CD8-positive, alpha-beta memory T cell (primary cell): ENCODE measurements at regions not wholly inside any gene's neighbourhood (a gene's known extent, or its start where the extent isn't known, plus 50 kb on each side); places are given as distances from the start of the nearest gene placed in this dataset.
"Not testable (repeated sequence)": the region's sequence is repeated elsewhere in the genome, so short reads cannot be mapped to it uniquely, and the experiment has no call there.

Source experiments
- CTCF ChIA-PET: fragments of 350-600 bp; sonication (Branson Sonifier 250); formaldehyde crosslinking; loops from one replicate; lab custom pipeline; 2021; ENCODE audit warnings: antibody characterized with exemption; lab: Charles Lee
- POLR2A ChIA-PET: fragments of 350-600 bp; sonication (Branson Sonifier 250); formaldehyde crosslinking; loops from one replicate; lab custom pipeline; 2021; ENCODE audit warnings: antibody characterized with exemption; lab: Charles Lee
- DNase-seq, 5 donors: peaks; one replicate each; pipeline versions ENCODE4 v3.0.0 to v3.0.0-alpha.2; 2020 to 2022; ENCODE audit warnings: mixed read lengths in 1 of 5
- H3K27ac ChIP-seq: one replicate; pipeline ENCODE4 v1.7.0; 2013; ENCODE audit warnings: low read depth, mild to moderate bottlenecking, low read length, moderate library complexity
- H3K27me3 ChIP-seq: 2 replicates; pipeline ENCODE4 v1.7.0; 2013; ENCODE audit warnings: low read length, mild to moderate bottlenecking; ENCODE audit not compliant: insufficient read depth, poor library complexity, severe bottlenecking
- H3K36me3 ChIP-seq: 2 replicates; pipeline ENCODE4 v1.7.0; 2013; ENCODE audit warnings: mild to moderate bottlenecking, low read length, moderate library complexity; ENCODE audit not compliant: insufficient read depth
- H3K4me1 ChIP-seq: 2 replicates; pipeline ENCODE4 v1.7.0; 2013; ENCODE audit warnings: mild to moderate bottlenecking, low read length, moderate library complexity; ENCODE audit not compliant: insufficient read depth
- H3K4me3 ChIP-seq: 2 replicates; pipeline ENCODE4 v1.7.0; 2013; ENCODE audit warnings: mild to moderate bottlenecking, low read length
- H3K9me3 ChIP-seq: 2 replicates; pipeline ENCODE4 v1.7.0; 2013; ENCODE audit warnings: mild to moderate bottlenecking, low read length
- H3K27ac Mint-ChIP-seq, 8 donors: one replicate each; pipeline ENCODE4 v1.8.0; 2020 to 2021; ENCODE audit warnings: mixed read lengths in 8 of 8, mild to moderate bottlenecking in 6 of 8, inconsistent platforms in 3 of 8, moderate library complexity in 3 of 8
- H3K27me3 Mint-ChIP-seq, 2 donors: one replicate each; pipeline ENCODE4 v1.8.0; 2020 to 2021; ENCODE audit warnings: mixed read lengths in 2 of 2, mild to moderate bottlenecking in 1 of 2, moderate library complexity in 1 of 2
- H3K36me3 Mint-ChIP-seq, 3 donors: one replicate each; pipeline ENCODE4 v1.8.0; 2020 to 2021; ENCODE audit warnings: mixed read lengths in 3 of 3, inconsistent platforms in 1 of 3, mild to moderate bottlenecking in 1 of 3
- H3K4me1 Mint-ChIP-seq, 3 donors: one replicate each; pipeline ENCODE4 v1.8.0; 2020 to 2021; ENCODE audit warnings: mixed read lengths in 3 of 3, inconsistent platforms in 1 of 3, mild to moderate bottlenecking in 1 of 3
- H3K4me3 Mint-ChIP-seq, 7 donors: one replicate each; pipeline ENCODE4 v1.8.0; 2020 to 2021; ENCODE audit warnings: mixed read lengths in 7 of 7, mild to moderate bottlenecking in 6 of 7, moderate library complexity in 4 of 7, inconsistent platforms in 2 of 7
- H3K9me3 Mint-ChIP-seq, 5 donors: one replicate each; pipeline ENCODE4 v1.8.0; 2020 to 2022; ENCODE audit warnings: mixed read lengths in 5 of 5, mild to moderate bottlenecking in 3 of 5, moderate library complexity in 2 of 5, inconsistent platforms in 1 of 5

GRCh38 chr12:131395209-131395684 is 315.6 kb upstream of the SFSWAP start:
- H3K36me3 ChIP-seq, H3K27ac ChIP-seq, H3K27ac Mint-ChIP-seq, CTCF ChIA-PET, H3K36me3 Mint-ChIP-seq, POLR2A ChIA-PET, H3K4me3 Mint-ChIP-seq, H3K27me3 ChIP-seq, H3K9me3 ChIP-seq, H3K4me1 Mint-ChIP-seq, H3K4me1 ChIP-seq, H3K27me3 Mint-ChIP-seq, DNase-seq, H3K4me3 ChIP-seq: not testable (repeated sequence)
- H3K9me3 Mint-ChIP-seq: peaks cover 8 to 23% (median 19%) of the 10 kb centered on the region in 5 donors

- Mint-ChIP-seq H3K4me1 (no peaks in the 10 kb centered on the region), H3K27ac (no peak overlapping the region), H3K4me3 (no peak overlapping the region), H3K36me3 (peaks cover 0 to 4% (median 0%) of the 10 kb centered on the region in 3 donors), H3K27me3 (peaks cover 0 to 1% of the 10 kb centered on the region in 2 donors), H3K9me3 (peaks cover 8 to 23% (median 19%) of the 10 kb centered on the region in 5 donors)
- ChIA-PET POLR2A (no interaction called here), CTCF (no interaction called here)
- no peak overlapping the region for H3K27ac ChIP-seq
- H3K27me3 ChIP-seq: no peaks in the 10 kb centered on the region
- H3K9me3 ChIP-seq: no peaks in the 10 kb centered on the region
- H3K36me3 ChIP-seq: no peaks in the 10 kb centered on the region
- no peak for DNase-seq
- H3K4me3 ChIP-seq: no peak overlapping the region
- no peaks in the 10 kb centered on the region for H3K4me1 ChIP-seq
Observed at GRCh38 chr12:131395971-131396573, 314.8 kb upstream of the SFSWAP start.

GRCh38 chr12:131397493-131398181 is 313.3 kb upstream of the SFSWAP start:
- H3K36me3 Mint-ChIP-seq: peaks cover 0 to 4% (median 0%) of the 10 kb centered on the region in 3 donors
- Histone ChIP-seq H3K27me3 (no peaks in the 10 kb centered on the region), H3K4me3 (no peak overlapping the region), H3K9me3 (no peaks in the 10 kb centered on the region), H3K4me1 (no peaks in the 10 kb centered on the region), H3K27ac (no peak overlapping the region), H3K36me3 (no peaks in the 10 kb centered on the region)
- peaks cover 0 to 1% of the 10 kb centered on the region in 2 donors for H3K27me3 Mint-ChIP-seq
- no peaks in the 10 kb centered on the region for H3K4me1 Mint-ChIP-seq
- ChIA-PET CTCF (no interaction called here), POLR2A (no interaction called here)
- DNase-seq: no peak
- no peak overlapping the region for H3K27ac Mint-ChIP-seq
- H3K4me3 Mint-ChIP-seq: no peak overlapping the region
- peaks cover 8 to 23% (median 18%) of the 10 kb centered on the region in 5 donors for H3K9me3 Mint-ChIP-seq

- H3K4me1 ChIP-seq: no peaks in the 10 kb centered on the region
- Mint-ChIP-seq H3K36me3 (peaks cover 0 to 4% (median 0%) of the 10 kb centered on the region in 3 donors), H3K4me3 (no peak overlapping the region), H3K4me1 (no peaks in the 10 kb centered on the region), H3K27ac (no peak overlapping the region), H3K9me3 (peaks cover 8 to 23% (median 18%) of the 10 kb centered on the region in 5 donors), H3K27me3 (peaks cover 0 to 1% of the 10 kb centered on the region in 2 donors)
- no peaks in the 10 kb centered on the region for H3K27me3 ChIP-seq
- no peak overlapping the region for H3K27ac ChIP-seq
- no peak overlapping the region for H3K4me3 ChIP-seq
- no peaks in the 10 kb centered on the region for H3K9me3 ChIP-seq
- POLR2A ChIA-PET: no interaction called here
- CTCF ChIA-PET: no interaction called here
- no peaks in the 10 kb centered on the region for H3K36me3 ChIP-seq
- DNase-seq: no peak
Observed at GRCh38 chr12:131399000-131399399, 311.9 kb upstream of the SFSWAP start.

GRCh38 chr12:131400668-131401294 is 310.1 kb upstream of the SFSWAP start:
- H3K27me3 Mint-ChIP-seq, H3K36me3 ChIP-seq, POLR2A ChIA-PET, H3K4me1 Mint-ChIP-seq, H3K9me3 ChIP-seq, H3K4me1 ChIP-seq, CTCF ChIA-PET, H3K27ac Mint-ChIP-seq, DNase-seq, H3K27me3 ChIP-seq, H3K27ac ChIP-seq, H3K4me3 ChIP-seq, H3K4me3 Mint-ChIP-seq, H3K36me3 Mint-ChIP-seq: not testable (repeated sequence)
- H3K9me3 Mint-ChIP-seq: peaks cover 8 to 23% (median 15%) of the 10 kb centered on the region in 5 donors

GRCh38 chr12:131401907-131402633 is 308.8 kb upstream of the SFSWAP start:
- H3K27ac ChIP-seq, H3K4me3 Mint-ChIP-seq, H3K36me3 Mint-ChIP-seq, POLR2A ChIA-PET, H3K4me3 ChIP-seq, H3K4me1 Mint-ChIP-seq, CTCF ChIA-PET, H3K9me3 ChIP-seq, H3K36me3 ChIP-seq, H3K27me3 Mint-ChIP-seq, DNase-seq, H3K27me3 ChIP-seq, H3K4me1 ChIP-seq, H3K27ac Mint-ChIP-seq: not testable (repeated sequence)
- peaks cover 8 to 20% (median 13%) of the 10 kb centered on the region in 5 donors for H3K9me3 Mint-ChIP-seq

GRCh38 chr12:131402781-131403396 is 308.0 kb upstream of the SFSWAP start:
- DNase-seq: no peak
- no peak overlapping the region for H3K27ac Mint-ChIP-seq
- no peaks in the 10 kb centered on the region for H3K4me1 Mint-ChIP-seq
- no peak overlapping the region for H3K4me3 Mint-ChIP-seq
- no peak overlapping the region for H3K27ac ChIP-seq
- H3K9me3 ChIP-seq: no peaks in the 10 kb centered on the region
- POLR2A ChIA-PET: no interaction called here
- peaks cover 7 to 12% (median 11%) of the 10 kb centered on the region in 5 donors for H3K9me3 Mint-ChIP-seq
- H3K36me3 ChIP-seq: no peaks in the 10 kb centered on the region
- H3K36me3 Mint-ChIP-seq: peaks cover 0 to 4% (median 0%) of the 10 kb centered on the region in 3 donors
- CTCF ChIA-PET: no interaction called here
- H3K4me3 ChIP-seq: no peak overlapping the region
- peaks cover 4 to 7% of the 10 kb centered on the region in 2 donors for H3K27me3 Mint-ChIP-seq
- no peaks in the 10 kb centered on the region for H3K27me3 ChIP-seq
- no peaks in the 10 kb centered on the region for H3K4me1 ChIP-seq
